IMR-90 (cell line): ENCODE measurements at regions not wholly inside any gene's neighbourhood (a gene's known extent, or its start where the extent isn't known, plus 50 kb on each side); places are given as distances from the start of the nearest gene placed in this dataset.

ENCODE experiments used
- ATAC-seq: fragments of 200-7000 bp; cut with Tn5 transposase; 2 replicates; pipeline ENCODE4 v1.9.1; 2020; ENCODE audit warnings: low read depth, mild to moderate bottlenecking, moderate library complexity
- BruUV-seq: library from RNA; stranded (reverse); fragments of 400-500 nt; replicated peaks from 2 replicates; lab custom pipeline; 2021; lab: Mats Ljungman, UMichigan
- CTCF ChIA-PET: fragments of 300-600 bp; formaldehyde crosslinking; extraction: SDS; loops from one replicate; lab custom pipeline; 2021; ENCODE audit warnings: antibody characterized with exemption; lab: Yijun Ruan, JAX
- POLR2A ChIA-PET: fragments of 300-600 bp; sonication (Branson Sonifier 250); formaldehyde crosslinking; loops from one replicate; lab custom pipeline; 2022; ENCODE audit warnings: antibody characterized with exemption; ENCODE audit not compliant: unreplicated experiment; lab: Charles Lee
- DNase-seq: peaks from one replicate; pipeline ENCODE4 v3.0.0; 2013
- H2AFZ ChIP-seq: replicated peaks from 2 replicates; pipeline ENCODE3; 2013; ENCODE audit warnings: low read length, mild to moderate bottlenecking; ENCODE audit not compliant: poor library complexity
- H2AK5ac ChIP-seq: 2 replicates; pipeline ENCODE4 v1.6.1; 2013; ENCODE audit warnings: low read depth, low read length, inconsistent platforms
- H2AK9ac ChIP-seq: replicated peaks from 2 replicates; pipeline ENCODE3; 2013; ENCODE audit warnings: mild to moderate bottlenecking, low read depth, low read length, moderate library complexity; ENCODE audit not compliant: poor library complexity
- H2BK120ac ChIP-seq: 2 replicates; pipeline ENCODE4 v1.6.1; 2013; ENCODE audit warnings: low read depth, low read length, inconsistent platforms
- H2BK15ac ChIP-seq: 3 replicates; pipeline ENCODE4 v1.6.1; 2013; ENCODE audit warnings: low read depth, low read length, inconsistent platforms
- H2BK20ac ChIP-seq: 2 replicates; pipeline ENCODE4 v1.6.1; 2013; ENCODE audit warnings: low read depth, mild to moderate bottlenecking, inconsistent platforms, low read length, moderate library complexity
- H2BK5ac ChIP-seq: 2 replicates; pipeline ENCODE4 v1.6.1; 2013; ENCODE audit warnings: mild to moderate bottlenecking, low read depth, low read length, inconsistent platforms; ENCODE audit not compliant: poor library complexity, severe bottlenecking
- H3K14ac ChIP-seq: replicated peaks from 2 replicates; pipeline ENCODE4 v1.6.1; 2013; ENCODE audit warnings: low read depth, low read length, inconsistent platforms
- H3K18ac ChIP-seq: 2 replicates; pipeline ENCODE4 v1.6.1; 2013; ENCODE audit warnings: low read depth, low read length, control low read depth
- H3K23ac ChIP-seq: 2 replicates; pipeline ENCODE4 v1.6.1; 2013; ENCODE audit warnings: low read depth, low read length, inconsistent platforms
- H3K27ac ChIP-seq: 2 replicates; pipeline ENCODE4 v1.5.1; 2013; ENCODE audit warnings: mild to moderate bottlenecking, control low read depth, low read length; ENCODE audit not compliant: insufficient read depth
- H3K27me3 ChIP-seq: 2 replicates; pipeline ENCODE4 v1.6.1; 2013; ENCODE audit warnings: low read length; ENCODE audit not compliant: control insufficient read depth, insufficient read depth
- H3K36me3 ChIP-seq: 2 replicates; pipeline ENCODE4 v1.6.1; 2013; ENCODE audit warnings: low read length, mixed read lengths; ENCODE audit not compliant: control insufficient read depth, insufficient read depth
- H3K4ac ChIP-seq: 2 replicates; pipeline ENCODE4 v1.6.1; 2013; ENCODE audit warnings: low read depth, low read length, inconsistent platforms
- H3K4me1 ChIP-seq: 2 replicates; pipeline ENCODE4 v1.6.1; 2013; ENCODE audit warnings: low read length, mixed read lengths; ENCODE audit not compliant: control insufficient read depth, insufficient read depth
- H3K4me2 ChIP-seq: 2 replicates; pipeline ENCODE4 v1.6.1; 2013; ENCODE audit warnings: low read depth, mild to moderate bottlenecking, control low read depth, low read length, moderate library complexity
- H3K4me3 ChIP-seq: 2 replicates; pipeline ENCODE4 v1.5.1; 2013; ENCODE audit warnings: low read depth, mild to moderate bottlenecking, control low read depth, low read length, moderate library complexity; ENCODE audit not compliant: insufficient read depth
- H3K56ac ChIP-seq: 2 replicates; pipeline ENCODE4 v1.6.1; 2013; ENCODE audit warnings: low read length, inconsistent platforms; ENCODE audit not compliant: insufficient read depth; ENCODE audit errors: extremely low read depth
- H3K79me1 ChIP-seq, 2 experiments: 2 replicates each; pipeline ENCODE4 v1.6.1; 2013; ENCODE audit warnings: low read length in 2 of 2, inconsistent platforms in 1 of 2, low read depth in 1 of 2
- H3K9ac ChIP-seq: 2 replicates; pipeline ENCODE4 v1.6.1; 2013; ENCODE audit warnings: low read depth, low read length, control low read depth
- H3K9me1 ChIP-seq: 2 replicates; pipeline ENCODE4 v1.6.1; 2013; ENCODE audit warnings: low read length, inconsistent platforms; ENCODE audit not compliant: insufficient read depth
- H3K9me3 ChIP-seq: 2 replicates; pipeline ENCODE4 v1.6.1; 2013; ENCODE audit warnings: low read length; ENCODE audit not compliant: control insufficient read depth, insufficient read depth
- H4K20me1 ChIP-seq: 2 replicates; pipeline ENCODE4 v1.6.1; 2013; ENCODE audit warnings: low read length, inconsistent platforms; ENCODE audit not compliant: insufficient read depth
- H4K5ac ChIP-seq: 2 replicates; pipeline ENCODE4 v1.6.1; 2013; ENCODE audit warnings: mild to moderate bottlenecking, low read depth, low read length, control low read depth
- H4K8ac ChIP-seq, 2 experiments: 2 replicates each; pipeline ENCODE4 v1.6.1; 2013; ENCODE audit warnings: low read depth in 2 of 2, low read length in 2 of 2, control low read depth in 1 of 2, inconsistent platforms in 1 of 2
- H4K91ac ChIP-seq: 2 replicates; pipeline ENCODE4 v1.6.1; 2013; ENCODE audit warnings: low read depth, low read length, inconsistent platforms; ENCODE audit not compliant: insufficient read depth
- BHLHE40 ChIP-seq: fragments of 150-350 bp; IDR thresholded peaks from 2 replicates; pipeline ENCODE4 v1.6.1; 2016; ENCODE audit warnings: mild to moderate bottlenecking, low read depth, low read length
- CEBPB ChIP-seq: IDR thresholded peaks from 2 replicates; pipeline ENCODE4 v1.6.1; 2012; ENCODE audit warnings: low read depth, low read length, improper control_type of control experiment
- CHD1 ChIP-seq: IDR thresholded peaks from 2 replicates; pipeline ENCODE4 v1.6.1; 2012; ENCODE audit warnings: low read depth, low read length, improper control_type of control experiment
- CTCF ChIP-seq: conservative IDR thresholded peaks from 2 replicates; pipeline ENCODE4 v1.5.1; 2012; ENCODE audit warnings: mild to moderate bottlenecking, low read depth, low read length, improper control_type of control experiment
- ELK1 ChIP-seq: fragments of 150-350 bp; IDR thresholded peaks from 2 replicates; pipeline ENCODE4 v1.6.1; 2016; ENCODE audit warnings: low read depth, mild to moderate bottlenecking, low read length, moderate library complexity, borderline replicate concordance
- FOS ChIP-seq: fragments of 150-350 bp; IDR thresholded peaks from 2 replicates; pipeline ENCODE4 v1.6.1; 2016; ENCODE audit warnings: low read depth, low read length
- MAFK ChIP-seq: IDR thresholded peaks from 2 replicates; pipeline ENCODE4 v1.6.1; 2012; ENCODE audit warnings: low read depth, low read length, improper control_type of control experiment
- MAZ ChIP-seq: IDR thresholded peaks from 2 replicates; pipeline ENCODE4 v1.6.1; 2012; ENCODE audit warnings: low read depth, mild to moderate bottlenecking, low read length, improper control_type of control experiment, moderate library complexity, borderline replicate concordance
- MXI1 ChIP-seq: IDR thresholded peaks from 2 replicates; pipeline ENCODE4 v1.6.1; 2012; ENCODE audit warnings: low read depth, mild to moderate bottlenecking, low read length, moderate library complexity, borderline replicate concordance
- NFE2L2 ChIP-seq: fragments of 150-350 bp; IDR thresholded peaks from 2 replicates; pipeline ENCODE4 v1.6.1; 2016; ENCODE audit warnings: low read depth, mild to moderate bottlenecking, low read length
- POLR2A ChIP-seq: IDR thresholded peaks from 2 replicates; pipeline ENCODE4 v1.6.1; 2012; ENCODE audit warnings: mild to moderate bottlenecking, low read depth, low read length
- RAD21 ChIP-seq: IDR thresholded peaks from 2 replicates; pipeline ENCODE4 v1.6.1; 2012; ENCODE audit warnings: low read length, improper control_type of control experiment
- RCOR1 ChIP-seq: IDR thresholded peaks from 2 replicates; pipeline ENCODE4 v1.6.1; 2012; ENCODE audit warnings: mild to moderate bottlenecking, low read length, improper control_type of control experiment; ENCODE audit not compliant: insufficient replicate concordance
- RFX5 ChIP-seq: IDR thresholded peaks from 2 replicates; pipeline ENCODE4 v1.8.0; 2012; ENCODE audit warnings: low read depth, mild to moderate bottlenecking, low read length, moderate library complexity
- SMC3 ChIP-seq: fragments of 150-350 bp; IDR thresholded peaks from 2 replicates; pipeline ENCODE4 v1.6.1; 2016; ENCODE audit warnings: low read depth, mild to moderate bottlenecking, antibody characterized with exemption, low read length, moderate library complexity
- USF2 ChIP-seq: fragments of 150-350 bp; IDR thresholded peaks from 2 replicates; pipeline ENCODE4 v1.6.1; 2017; ENCODE audit warnings: mild to moderate bottlenecking, antibody characterized with exemption, low read length, low read depth
- WGBS, 2 experiments: methylation state at CpG; one replicate each; pipeline versions ENCODE4 v1.1.5 to v1.1.7; 2013; ENCODE audit warnings: missing lambda C conversion rate in 2 of 2; ENCODE audit not compliant: insufficient read length in 1 of 2; ENCODE audit errors: extremely low coverage in 2 of 2; 5-methylcytosine and 5-hydroxymethylcytosine counted together
- dilution Hi-C: fragments of 300-500 bp; cut with HindIII; formaldehyde crosslinking; loops from one replicate; pipeline ENCODE4 v1.14.3; 2018; ENCODE audit warnings: low sequenced_read_pairs; ENCODE audit not compliant: unreplicated experiment
- in situ Hi-C: fragments of 300-500 bp; cut with MboI; formaldehyde crosslinking; loops from 3 replicates; pipeline ENCODE4 v1.14.3; 2019; ENCODE audit warnings: low sequenced_read_pairs, inconsistent platforms, mixed read lengths
- intact Hi-C: fragments of 100-400 bp; cut with micrococcal nuclease; formaldehyde crosslinking; loops from 2 replicates; pipeline ENCODE4 v1.10.0; 2022

GRCh38 chr10:43731486-43731885, 82.8 kb upstream of the ZNF32 start:
- H2BK15ac ChIP-seq: no peak overlapping the region
- no peak overlapping the region for H4K8ac ChIP-seq
- H3K9ac ChIP-seq: no peak overlapping the region
- POLR2A ChIA-PET: no interaction called here
- DNase-seq (no peak), ATAC-seq (no peak)
- no CpG with 5 or more reads among the region's 3 CpGs for WGBS, 2 experiments
- H2BK120ac ChIP-seq: no peak overlapping the region
- intact Hi-C loops (no loop called here), in situ Hi-C loops (no loop called here), dilution Hi-C loops (no loop called here)
- no peak for TF ChIP-seq RAD21
- TF ChIP-seq BHLHE40: no peak
- no peak for TF ChIP-seq SMC3
- no peak for TF ChIP-seq CEBPB
- TF ChIP-seq MXI1: no peak
- no peak for TF ChIP-seq CHD1
- TF ChIP-seq POLR2A: no peak
- TF ChIP-seq RCOR1: no peak
- no peak for TF ChIP-seq NFE2L2
- no peak for TF ChIP-seq ELK1
- no peak for TF ChIP-seq MAZ
- no peak for TF ChIP-seq RFX5
- TF ChIP-seq CTCF: no peak
- no peak for TF ChIP-seq MAFK
- no peak for TF ChIP-seq USF2
- no peak for TF ChIP-seq FOS
- no peaks in the 10 kb centered on the region for H4K20me1 ChIP-seq
- no peak overlapping the region for H2AFZ ChIP-seq
- H3K27ac ChIP-seq: no peak overlapping the region
- H3K4ac ChIP-seq: no peak overlapping the region
- H3K9me1 ChIP-seq: no peaks in the 10 kb centered on the region; the same call in 1 of the 2 replicates
- no peak overlapping the region for H2AK9ac ChIP-seq
- no peak overlapping the region for H2BK5ac ChIP-seq
- no peak overlapping the region for H2BK20ac ChIP-seq
- H4K5ac ChIP-seq: no peak overlapping the region
- H3K79me1 ChIP-seq: no peaks in the 10 kb centered on the region
- H3K4me3 ChIP-seq: no peak overlapping the region
- peaks cover 9% of the 10 kb centered on the region for H3K4me1 ChIP-seq
- no peak overlapping the region for H3K23ac ChIP-seq
- BruUV-seq: no TSS peak
- no peak overlapping the region for H3K56ac ChIP-seq
- no peak overlapping the region for H3K4me2 ChIP-seq
- H3K18ac ChIP-seq: no peak overlapping the region
- H3K36me3 ChIP-seq: no peaks in the 10 kb centered on the region
- CTCF ChIA-PET: no interaction called here
- no peaks in the 10 kb centered on the region; the same call in 1 of the 2 replicates for H3K27me3 ChIP-seq
- H3K14ac ChIP-seq: no peak overlapping the region
- H2AK5ac ChIP-seq: no peak overlapping the region
- H3K9me3 ChIP-seq: peaks cover 18% of the 10 kb centered on the region
- H4K91ac ChIP-seq: no peak overlapping the region
